Liver (tissue), 8 donors: ENCODE measurements at regions not wholly inside any gene's neighbourhood (a gene's known extent, or its start where the extent isn't known, plus 50 kb on each side); places are given as distances from the start of the nearest gene placed in this dataset.

ENCODE experiments used
- DNase-seq: peaks from one replicate; pipeline ENCODE4 v3.0.0-alpha.2; 2017; ENCODE audit warnings: low spot score
- H3K27ac ChIP-seq, 2 donors: one replicate each; pipeline ENCODE4 v1.7.0; 2013; ENCODE audit warnings: inconsistent platforms in 2 of 2, low read length in 2 of 2, control low read depth in 1 of 2, low read depth in 1 of 2, mild to moderate bottlenecking in 1 of 2
- H3K27me3 ChIP-seq, 4 donors: one replicate each; pipeline versions ENCODE4 v1.6.1 to v1.7.0; 2013; ENCODE audit warnings: low read length in 3 of 4, inconsistent platforms in 1 of 4, mild to moderate bottlenecking in 1 of 4, moderate library complexity in 1 of 4; ENCODE audit not compliant: control insufficient read depth in 4 of 4, insufficient read depth in 4 of 4
- H3K36me3 ChIP-seq, 4 donors: one replicate each; pipeline versions ENCODE4 v1.6.1 to v1.7.0; 2013; ENCODE audit warnings: low read length in 3 of 4, mild to moderate bottlenecking in 3 of 4, low read depth in 1 of 4, moderate library complexity in 1 of 4; ENCODE audit not compliant: control insufficient read depth in 4 of 4, insufficient read depth in 3 of 4
- H3K4me1 ChIP-seq, 4 donors: one replicate each; pipeline versions ENCODE4 v1.6.1 to v1.7.0; 2013; ENCODE audit warnings: low read length in 3 of 4, mild to moderate bottlenecking in 3 of 4, moderate library complexity in 1 of 4; ENCODE audit not compliant: control insufficient read depth in 4 of 4, insufficient read depth in 4 of 4
- H3K4me3 ChIP-seq, 3 donors: one replicate each; pipeline versions ENCODE4 v1.6.1 to v1.7.0; 2013; ENCODE audit warnings: low read length in 3 of 3, control low read depth in 1 of 3, low read depth in 1 of 3, mild to moderate bottlenecking in 1 of 3
- H3K9ac ChIP-seq, 2 donors: one replicate each; pipeline ENCODE4 v1.7.0; 2013; ENCODE audit warnings: low read length in 2 of 2, mild to moderate bottlenecking in 2 of 2, moderate library complexity in 2 of 2, control low read depth in 1 of 2, low read depth in 1 of 2
- H3K9me3 ChIP-seq, 4 donors: one replicate each; pipeline versions ENCODE4 v1.6.1 to v1.7.0; 2013; ENCODE audit warnings: low read length in 3 of 4; ENCODE audit not compliant: control insufficient read depth in 4 of 4
- ATF3 ChIP-seq: IDR thresholded peaks from 2 replicates; pipeline ENCODE4 v1.6.1; 2016; ENCODE audit warnings: antibody characterized with exemption
- CTCF ChIP-seq: fragments of 150-350 bp; IDR thresholded peaks from 2 replicates; pipeline ENCODE4 v1.5.1; 2017; ENCODE audit warnings: improper control_type of control experiment, low read depth, low read length; ENCODE audit not compliant: missing input control
- EGR1 ChIP-seq, 2 donors: IDR thresholded peaks; 2 replicates each; pipeline ENCODE4 v1.6.1; 2016 to 2018; ENCODE audit warnings: antibody characterized with exemption in 2 of 2, low read depth in 2 of 2
- FOXA1 ChIP-seq: IDR thresholded peaks from 2 replicates; pipeline ENCODE4 v1.6.1; 2016; ENCODE audit warnings: antibody characterized with exemption
- FOXA2 ChIP-seq: IDR thresholded peaks from 2 replicates; pipeline ENCODE4 v1.6.1; 2016; ENCODE audit warnings: antibody characterized with exemption
- GABPA ChIP-seq, 2 donors: IDR thresholded peaks in 1 of 2; conservative IDR thresholded peaks in 1 of 2; 2 replicates each; pipeline ENCODE4 v1.6.1; 2016; ENCODE audit warnings: antibody characterized with exemption in 2 of 2, mild to moderate bottlenecking in 1 of 2, moderate library complexity in 1 of 2
- HNF4A ChIP-seq, 2 donors: conservative IDR thresholded peaks; 2 replicates each; pipeline ENCODE4 v1.6.1; 2016; ENCODE audit warnings: antibody characterized with exemption in 2 of 2, mild to moderate bottlenecking in 2 of 2
- HNF4G ChIP-seq: IDR thresholded peaks from 2 replicates; pipeline ENCODE4 v1.6.1; 2016; ENCODE audit warnings: antibody characterized with exemption
- JUND ChIP-seq, 2 donors: IDR thresholded peaks; 2 replicates each; pipeline ENCODE4 v1.6.1; 2016; ENCODE audit warnings: antibody characterized with exemption in 2 of 2
- MAX ChIP-seq: IDR thresholded peaks from 2 replicates; pipeline ENCODE4 v1.6.1; 2016; ENCODE audit warnings: antibody characterized with exemption
- NR2F2 ChIP-seq: IDR thresholded peaks from 2 replicates; pipeline ENCODE4 v1.6.1; 2016; ENCODE audit warnings: antibody characterized with exemption
- RAD21 ChIP-seq, 2 donors: IDR thresholded peaks; 2 replicates each; pipeline ENCODE4 v1.6.1; 2016; ENCODE audit warnings: antibody characterized with exemption in 2 of 2, mild to moderate bottlenecking in 2 of 2
- REST ChIP-seq: IDR thresholded peaks from 2 replicates; pipeline ENCODE4 v1.6.1; 2016; ENCODE audit warnings: antibody characterized with exemption, mild to moderate bottlenecking
- RXRA ChIP-seq, 2 donors: IDR thresholded peaks; 2 replicates each; pipeline ENCODE4 v1.6.1; 2017 to 2018; ENCODE audit warnings: antibody characterized with exemption in 2 of 2, mild to moderate bottlenecking in 1 of 2
- SP1 ChIP-seq: IDR thresholded peaks from 2 replicates; pipeline ENCODE4 v1.6.1; 2018; ENCODE audit warnings: antibody characterized with exemption, mild to moderate bottlenecking
- TAF1 ChIP-seq: conservative IDR thresholded peaks from 2 replicates; pipeline ENCODE4 v1.6.1; 2016; ENCODE audit warnings: antibody characterized with exemption, mild to moderate bottlenecking
- YY1 ChIP-seq: IDR thresholded peaks from 2 replicates; pipeline ENCODE4 v1.6.1; 2016; ENCODE audit warnings: antibody characterized with exemption, mild to moderate bottlenecking
- ZBTB33 ChIP-seq: IDR thresholded peaks from 2 replicates; pipeline ENCODE4 v1.6.1; 2016; ENCODE audit warnings: antibody characterized with exemption
- WGBS: extraction: QIAGEN DNeasy Blood & Tissue Kit; methylation state at CpG from one replicate; pipeline ENCODE4 v1.1.7; 2013; 5-methylcytosine and 5-hydroxymethylcytosine counted together
- donor health status: healthy.
- donor health status: healthy.
- donor health status: healthy.
- donor health status: healthy.
- donor health status: healthy.

GRCh38 chr3:153462545-153462944 is 300.5 kb downstream of the RAP2B start:
- H3K9ac ChIP-seq = no peak overlapping the region
- no peak for DNase-seq
- TF ChIP-seq NR2F2 (no peak), CTCF (no peak), HNF4G (no peak), FOXA1 (no peak)
- 66% methylated on average over 1 of the region's 1 CpG for WGBS
- no peak overlapping the region for H3K4me3 ChIP-seq
- H3K27ac ChIP-seq = no peak overlapping the region
- no peaks in the 10 kb centered on the region for H3K36me3 ChIP-seq
- no peaks in the 10 kb centered on the region for H3K27me3 ChIP-seq
- H3K9me3 ChIP-seq = peaks cover 0 to 2% (median 0%) of the 10 kb centered on the region in 4 donors
- no peaks in the 10 kb centered on the region for H3K4me1 ChIP-seq

DNA sequence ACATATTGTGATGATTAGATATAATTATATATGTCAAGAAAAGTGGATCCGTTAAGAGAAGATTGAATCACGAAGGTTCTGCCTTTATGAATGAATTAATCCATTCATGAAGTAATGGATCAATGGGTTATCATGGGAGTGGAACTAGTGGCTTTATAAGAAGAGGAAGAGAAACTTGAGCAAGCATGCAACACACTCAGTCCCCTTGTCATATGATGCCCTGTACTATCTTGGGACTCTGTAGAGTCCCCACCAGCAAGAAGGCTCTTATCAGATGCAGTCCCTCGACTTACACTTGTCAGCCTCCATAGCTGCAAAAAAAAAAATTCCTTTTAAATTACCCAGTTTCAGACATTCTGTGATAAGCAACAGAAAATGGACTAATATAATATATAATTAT is 301.9 kb downstream of the RAP2B start:
- Histone ChIP-seq H3K27ac (no peak overlapping the region), H3K4me3 (no peak overlapping the region), H3K27me3 (no peaks in the 10 kb centered on the region), H3K9me3 (peaks cover 0 to 2% (median 0%) of the 10 kb centered on the region in 4 donors), H3K4me1 (no peaks in the 10 kb centered on the region), H3K36me3 (no peaks in the 10 kb centered on the region), H3K9ac (no peak overlapping the region)
- WGBS = 70% methylated on average over 3 of the region's 3 CpGs
- TF ChIP-seq NR2F2 (no peak), SP1 (no peak), HNF4G (no peak), FOXA2 (no peak), CTCF (no peak), EGR1 (IDR thresholded peaks at IDR 0.05; ENCODE audit: low read depth in 2 of 2) (no peak), HNF4A (conservative IDR thresholded peaks at IDR 0.05) (no peak), REST (no peak), MAX (no peak), RAD21 (IDR thresholded peaks at IDR 0.05) (no peak), GABPA (IDR thresholded peaks at IDR 0.05 in 1 of 2, conservative IDR thresholded peaks at IDR 0.05 in 1 of 2) (no peak), JUND (IDR thresholded peaks at IDR 0.05) (no peak), ATF3 (no peak), FOXA1 (no peak), ZBTB33 (no peak), TAF1 (no peak), RXRA (IDR thresholded peaks at IDR 0.05) (no peak), YY1 (no peak)
- DNase-seq = no peak
